DMS153 treated with DMSO at 0.1 percent for 48 hours (cell line): ENCODE measurements at regions not wholly inside any gene's neighbourhood (a gene's known extent, or its start where the extent isn't known, plus 50 kb on each side); places are given as distances from the start of the nearest gene placed in this dataset.
"Not testable (repeated sequence)": the region's sequence is repeated elsewhere in the genome, so short reads cannot be mapped to it uniquely, and the experiment has no call there.

ENCODE experiments used
- DNase-seq: peaks from one replicate; lab custom pipeline; 2025; ENCODE audit not compliant: unreplicated experiment; lab: John Stamatoyannopoulos, UW

- no peak for DNase-seq
These were observed 81.2 kb downstream of the TMEM18 start for GRCh38 chr2:595831-596592.

DNA sequence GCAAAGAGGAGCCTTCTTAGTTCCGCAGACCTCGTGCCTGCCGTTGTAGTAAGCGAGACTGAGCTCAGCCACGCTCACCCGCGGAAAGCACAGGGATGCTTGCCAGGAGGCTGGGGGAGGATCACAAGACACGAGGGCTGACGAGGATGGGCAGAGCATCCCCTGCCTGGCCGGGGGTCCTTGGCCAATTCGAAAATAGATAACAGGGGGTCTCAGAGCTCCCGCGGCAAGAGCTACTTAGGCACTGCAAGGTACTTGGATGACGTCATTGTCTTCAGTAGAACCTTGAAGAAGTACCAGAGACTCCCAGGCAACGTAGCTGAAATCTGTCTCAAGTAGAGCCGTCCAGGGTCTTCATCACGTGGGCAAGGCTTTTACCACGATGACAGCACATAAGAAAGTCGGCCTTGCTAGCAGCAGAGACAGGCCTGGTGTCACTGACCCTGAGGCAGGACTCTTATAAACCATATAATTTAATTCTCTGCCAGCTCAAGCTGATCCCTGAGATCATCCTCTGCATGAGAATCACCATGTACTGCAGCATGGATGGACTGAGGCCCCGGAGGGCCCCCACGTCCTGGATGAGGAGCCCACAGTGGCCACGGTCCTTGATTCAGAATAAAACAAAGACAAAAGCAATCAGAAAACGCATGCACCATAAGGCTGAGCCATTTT lies 81.9 kb downstream of the TMEM18 start:
- DNase-seq, result no peak

DNA sequence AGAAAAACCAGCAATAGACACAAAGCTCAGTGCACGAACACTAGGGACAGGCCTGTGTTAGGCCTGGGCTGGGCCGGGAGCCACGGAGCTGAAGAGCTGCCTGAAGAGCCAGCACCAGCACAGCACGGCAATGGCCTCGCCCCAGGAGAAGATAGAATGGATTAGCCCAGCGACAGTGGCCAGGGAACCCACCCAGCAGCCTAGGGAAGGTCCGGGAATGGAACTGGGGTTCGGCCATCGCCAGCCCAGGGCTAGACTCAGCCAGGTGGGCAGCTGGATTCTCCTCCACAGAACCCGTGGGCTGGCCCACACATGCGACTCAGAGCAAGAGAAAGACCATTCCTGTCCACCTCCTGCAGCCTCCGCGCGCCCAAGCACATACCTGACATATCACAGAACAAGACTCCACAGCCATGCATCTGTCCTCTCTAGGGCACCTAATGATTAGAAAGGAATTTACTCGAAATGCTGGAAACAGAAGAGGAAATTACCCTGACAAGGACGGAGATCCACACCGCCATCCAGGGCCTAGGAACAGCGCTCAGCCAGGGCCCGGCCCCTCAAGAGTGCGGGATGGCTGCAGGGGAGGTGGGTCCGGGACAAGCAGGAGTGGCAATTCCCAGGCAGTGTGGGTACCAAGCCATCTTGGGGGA lies 82.8 kb downstream of the TMEM18 start:
- no peak for DNase-seq

GRCh38 chr2:593356-594026 lies 83.7 kb downstream of the TMEM18 start:
- no peak for DNase-seq

DNA sequence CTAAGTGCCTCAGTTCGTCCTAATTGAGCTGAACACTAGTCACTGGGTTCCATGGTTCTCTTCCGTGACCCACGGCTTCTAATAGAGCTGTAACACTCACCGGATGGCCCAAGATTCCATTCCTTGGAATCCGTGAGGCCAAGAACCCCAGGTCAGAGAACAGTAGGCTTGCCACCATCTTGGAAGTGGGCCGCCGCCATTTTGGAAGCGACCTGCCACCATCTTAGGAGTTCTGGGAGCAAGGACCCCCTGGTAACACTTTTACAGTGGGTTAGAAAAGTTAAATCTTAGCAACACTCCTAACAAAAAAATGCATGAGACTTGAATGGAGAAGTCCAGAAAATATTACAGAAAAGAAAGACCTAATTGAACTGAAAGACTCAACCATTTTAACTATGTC lies 84.5 kb downstream of the TMEM18 start:
- DNase-seq, result no peak

GRCh38 chr2:590214-591175 lies 86.7 kb downstream of the TMEM18 start:
- DNase-seq, result no peak

- DNase-seq, result no peak
These were observed 87.7 kb downstream of the TMEM18 start for GRCh38 chr2:589281-590130.

GRCh38 chr2:588074-588645 lies 89.0 kb downstream of the TMEM18 start:
- no peak for DNase-seq

- DNase-seq, result no peak
These were observed 89.9 kb downstream of the TMEM18 start for GRCh38 chr2:587087-587960.

DNA sequence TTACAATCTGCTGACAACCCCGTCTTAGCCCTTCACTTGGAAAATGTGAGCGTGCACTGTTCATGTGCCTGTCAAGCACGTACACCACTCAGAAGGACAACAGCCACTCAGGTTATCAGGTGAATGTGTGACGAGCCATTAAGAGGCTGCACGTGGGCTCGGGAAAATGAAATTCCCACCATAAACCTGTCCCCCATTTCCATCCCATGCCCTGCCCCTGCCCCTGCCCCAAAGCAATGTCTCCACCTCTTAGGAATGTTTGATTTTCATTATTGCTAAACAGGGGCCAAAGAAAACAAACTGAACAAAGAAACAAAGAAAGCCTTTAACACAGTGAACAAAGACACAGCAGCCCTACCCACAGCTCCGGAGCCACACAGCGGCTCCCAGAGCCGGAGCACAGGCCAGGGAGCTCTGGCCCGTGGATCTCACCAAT lies 90.5 kb downstream of the TMEM18 start:
- DNase-seq, result no peak

GRCh38 chr2:584863-585823 lies 92.1 kb downstream of the TMEM18 start:
- DNase-seq, result no peak

DNA sequence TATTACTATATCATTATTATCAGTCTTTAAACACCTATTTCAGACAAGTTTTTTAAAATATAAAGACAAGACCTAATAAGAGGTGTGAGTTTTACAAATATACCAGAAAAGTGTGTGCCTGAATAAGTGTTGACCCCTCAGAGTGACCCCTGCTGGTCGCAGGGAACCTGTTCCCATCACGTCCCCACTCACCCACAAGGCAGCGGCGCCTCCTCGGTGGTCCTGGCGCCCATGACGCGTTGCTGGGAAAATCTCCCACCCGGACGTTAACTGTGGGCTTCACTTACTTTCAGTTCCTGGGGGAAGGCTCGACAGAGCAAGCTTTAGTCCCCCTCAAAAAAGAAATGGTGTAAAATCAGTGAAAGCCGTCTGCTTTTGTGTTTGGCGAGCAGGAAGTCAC lies 93.5 kb downstream of the TMEM18 start:
- DNase-seq, result no peak

DNA sequence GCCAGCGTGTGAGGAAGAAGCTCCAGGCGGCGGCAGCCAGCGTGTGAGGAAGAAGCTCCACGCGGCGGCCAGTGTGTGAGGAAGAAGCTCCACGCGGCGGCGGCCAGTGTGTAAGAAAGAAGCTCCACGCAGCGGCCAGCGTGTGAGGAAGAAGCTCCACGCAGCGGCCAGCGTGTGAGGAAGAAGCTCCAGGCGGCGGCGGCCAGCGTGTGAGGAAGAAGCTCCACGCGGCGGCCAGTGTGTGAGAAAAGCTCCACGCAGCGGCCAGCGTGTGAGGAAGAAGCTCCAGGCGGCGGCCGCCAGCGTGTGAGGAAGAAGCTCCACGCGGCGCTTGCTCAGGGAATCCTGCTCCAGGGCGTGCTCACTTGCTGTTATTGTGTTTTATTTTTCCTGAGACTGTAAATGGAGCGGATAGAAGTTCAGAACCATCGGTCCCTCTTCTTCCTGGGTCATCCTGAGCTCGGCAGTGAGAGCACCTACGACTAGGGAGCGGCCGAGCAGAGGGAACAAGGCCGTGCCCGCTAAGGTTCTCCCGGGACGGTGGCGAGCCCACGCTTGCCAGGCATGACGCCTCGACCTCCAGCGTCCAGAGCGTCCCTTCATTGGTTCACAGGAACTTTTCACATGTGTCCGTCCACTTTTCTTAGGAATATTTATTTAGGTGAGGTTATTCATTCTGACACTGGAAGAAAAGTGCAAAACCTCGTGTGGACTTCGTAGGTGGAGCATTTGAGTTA lies 94.2 kb downstream of the TMEM18 start:
- no peak for DNase-seq

GRCh38 chr2:582289-582688 lies 94.9 kb downstream of the TMEM18 start:
- DNase-seq, result not testable (repeated sequence)

- DNase-seq, result no peak
These were observed 97.2 kb downstream of the TMEM18 start for GRCh38 chr2:579961-580360.

DNA sequence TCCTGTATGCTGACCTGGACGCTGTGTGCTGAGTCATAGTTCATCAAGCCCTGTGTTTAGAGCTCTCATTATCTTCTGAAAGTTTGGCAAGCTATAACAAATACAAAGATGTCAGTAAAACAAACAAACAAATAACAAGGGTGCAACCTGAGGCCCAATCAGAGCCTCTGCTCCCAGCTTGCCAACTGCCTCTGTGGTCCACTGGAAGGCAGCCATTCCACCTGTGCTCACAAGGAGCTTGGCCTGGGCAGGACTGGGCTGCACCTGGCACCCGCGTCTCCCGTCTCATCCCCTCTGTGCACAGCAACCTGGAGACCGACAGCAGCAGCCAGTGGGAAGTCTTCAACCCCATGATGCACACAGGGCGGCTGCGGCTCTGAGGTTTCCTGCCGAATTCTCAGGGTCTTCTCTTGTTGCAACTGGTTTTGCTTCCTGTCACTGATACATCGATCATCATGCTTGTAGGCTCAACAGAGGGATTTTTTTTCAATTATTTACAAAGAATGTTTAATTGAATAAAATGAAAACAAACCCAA lies 97.8 kb downstream of the TMEM18 start:
- no peak for DNase-seq
